MM.1S (cell line): ENCODE measurements at regions not wholly inside any gene's neighbourhood (a gene's known extent, or its start where the extent isn't known, plus 50 kb on each side); places are given as distances from the start of the nearest gene placed in this dataset.

Source experiments
- CTCF ChIP-seq: fragments of 300-600 bp; sonication (generic); IDR thresholded peaks from 2 replicates; pipeline ENCODE4 v1.5.1; 2016; ENCODE audit warnings: antibody characterized with exemption, low read length, mixed read lengths
- EZH2 ChIP-seq: fragments of 300-600 bp; sonication (generic); optimal IDR thresholded peaks from 2 replicates; pipeline ENCODE3; 2017; ENCODE audit warnings: low read depth, mild to moderate bottlenecking, antibody characterized with exemption, low read length, mixed read lengths

GRCh38 chr12:64992641-64993040, 128.5 kb downstream of the WIF1 start:
- TF ChIP-seq CTCF (no peak), EZH2 (no peak)
